ENCODE measurements at regions not wholly inside any gene's neighbourhood (a gene's known extent, or its start where the extent isn't known, plus 50 kb on each side); places are given as distances from the start of the nearest gene placed in this dataset.

DNA sequence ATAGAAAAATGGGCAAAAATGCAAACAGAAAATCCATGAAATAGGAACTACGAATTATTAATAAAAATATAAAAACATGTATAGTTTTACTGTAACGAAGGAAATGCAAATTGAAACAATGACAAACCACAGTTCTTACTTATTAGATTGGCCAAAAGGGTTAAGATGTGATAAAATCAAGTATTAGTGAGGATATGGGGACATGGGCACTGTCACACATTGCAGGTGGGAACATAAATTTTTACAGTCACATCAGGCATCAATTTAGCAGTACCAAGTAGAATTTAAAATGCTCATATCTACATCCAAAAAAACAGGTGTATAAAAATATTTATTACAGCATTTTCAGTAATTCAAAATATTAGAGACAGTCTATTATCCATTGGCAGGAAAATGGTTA, 353.2 kb upstream of the API5 start (continued):
- no peak for TF ChIP-seq SAFB2 (CRISPR knock-in tag; IDR thresholded peaks at IDR 0.05; ENCODE audit: borderline replicate concordance, low read depth)
- TF ChIP-seq FOXM1 (CRISPR knock-in tag; IDR thresholded peaks at IDR 0.05): no peak
- TF ChIP-seq HNRNPK (IDR thresholded peaks at IDR 0.05; ENCODE audit: low read depth, low read length, poor library complexity, severe bottlenecking): no peak
- TF ChIP-seq CHD2 (IDR thresholded peaks at IDR 0.05; ENCODE audit: low read depth, low read length): no peak
- no peak for TF ChIP-seq ZNF747 (CRISPR knock-in tag; IDR thresholded peaks at IDR 0.05; ENCODE audit: borderline replicate concordance)
- TF ChIP-seq RCOR2 (CRISPR knock-in tag; IDR thresholded peaks at IDR 0.05): no peak
- TF ChIP-seq MAF1 (CRISPR knock-in tag; IDR thresholded peaks at IDR 0.05; ENCODE audit: borderline replicate concordance): no peak
- TF ChIP-seq U2AF1 (optimal IDR thresholded peaks at IDR 0.05; ENCODE audit: low read depth, low read length): no peak
- TF ChIP-seq CCAR2 (optimal IDR thresholded peaks at IDR 0.05; ENCODE audit: low read depth, low read length): no peak
- no peak for TF ChIP-seq ZNF749 (CRISPR knock-in tag; IDR thresholded peaks at IDR 0.05; ENCODE audit: borderline replicate concordance)
- TF ChIP-seq ZBTB21 (CRISPR knock-in tag; IDR thresholded peaks at IDR 0.05): no peak
- TF ChIP-seq ZFP36 (IDR thresholded peaks at IDR 0.05; ENCODE audit: borderline replicate concordance, low read depth, low read length, partially characterized antibody): no peak

DNA sequence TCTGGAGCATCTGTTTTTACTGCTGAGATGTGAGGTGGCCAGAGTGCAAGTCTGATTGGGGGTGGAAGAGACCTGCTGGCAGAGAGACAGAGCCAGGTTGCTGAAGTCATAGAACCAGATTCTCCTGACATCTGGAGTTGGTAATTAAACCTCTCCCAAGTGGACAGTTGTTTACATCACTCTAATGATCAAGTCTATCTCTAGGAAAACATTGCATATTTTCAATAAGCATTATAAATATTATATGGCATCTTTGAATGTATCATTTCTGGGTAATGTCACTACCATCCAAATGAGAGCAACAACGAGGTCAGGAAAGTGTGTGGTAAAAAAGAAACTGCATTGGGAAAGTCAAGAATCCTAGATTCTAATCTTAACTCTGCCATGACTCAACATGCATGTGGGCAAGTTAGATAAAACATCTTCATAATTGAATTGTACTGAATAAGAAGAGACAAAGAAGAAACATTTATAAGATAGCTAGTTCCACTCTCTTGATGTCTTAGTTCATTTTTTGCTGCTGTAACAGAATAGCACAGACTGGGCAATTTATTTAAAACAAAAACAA, 351.2 kb upstream of the API5 start:
- Histone ChIP-seq H3K4me2 (ENCODE audit: low read depth, low read length) (no peak overlapping the region), H2AFZ (ENCODE audit: low read length) (no peak overlapping the region), H3K9me3 (ENCODE audit: low read length) (no peaks in the 10 kb centered on the region), H3K27ac (ENCODE audit: extremely low read length, insufficient read depth, low read length) (no peak overlapping the region), H3K4me3 (replicated peaks in 1 of 3; ENCODE audit: insufficient read depth in 1 of 3, low read depth in 2 of 3, low read length in 3 of 3) (no peak overlapping the region), H4K20me1 (ENCODE audit: insufficient read depth, low read length) (no peaks in the 10 kb centered on the region), H3K4me1 (ENCODE audit: insufficient read depth, low read length) (no peaks in the 10 kb centered on the region), H3K9ac (ENCODE audit: insufficient read depth, low read depth, low read length) (no peak overlapping the region), H3K27me3 (ENCODE audit: control insufficient read depth in 1 of 2, insufficient read depth in 2 of 2, low read length in 2 of 2) (no peaks in the 10 kb centered on the region), H3K36me3 (replicated peaks in 1 of 2; ENCODE audit: control insufficient read depth in 1 of 2, insufficient read depth in 2 of 2, low read length in 2 of 2) (no peaks in the 10 kb centered on the region), H3K79me2 (ENCODE audit: insufficient read depth, low read length) (no peaks in the 10 kb centered on the region)
- FAIRE-seq (no peak), ATAC-seq (no peak), DNase-seq (ENCODE audit: low spot score) (no peak)
- intact Hi-C loops (cut with micrococcal nuclease; ENCODE audit: unreplicated experiment): no loop called here
- in situ Hi-C loops (cut with HindIII; ENCODE audit: extremely low pct_ligation_motif_present, low pct_unique_long_range_greater_than_20kb): no loop called here
- CTCF ChIA-PET (ENCODE audit: low intra/inter-chr PET ratio, low total read pairs): no interaction called here
- 0% methylated on average over 1 of the region's 1 CpG for WGBS (ENCODE audit: low lambda C conversion rate)
- no TSS peak for BruUV-seq (replicated peaks)
- TF ChIP-seq ZFP36 (IDR thresholded peaks at IDR 0.05; ENCODE audit: borderline replicate concordance, low read depth, low read length, partially characterized antibody) (no peak), ZFAT (CRISPR knock-in tag; conservative IDR thresholded peaks at IDR 0.05) (no peak), PCBP2 (optimal IDR thresholded peaks at IDR 0.05; ENCODE audit: low read depth, low read length, poor library complexity, severe bottlenecking) (no peak), ZNF121 (CRISPR knock-in tag; IDR thresholded peaks at IDR 0.05) (no peak), PCBP1 (IDR thresholded peaks at IDR 0.05; ENCODE audit: borderline replicate concordance, low read depth, low read length) (no peak), ATRX (CRISPR knock-in tag; IDR thresholded peaks at IDR 0.05; ENCODE audit: borderline replicate concordance) (no peak), MTA1 (CRISPR knock-in tag; IDR thresholded peaks at IDR 0.05; ENCODE audit: borderline replicate concordance) (no peak)
- TF ChIP-seq, protein P1, sequence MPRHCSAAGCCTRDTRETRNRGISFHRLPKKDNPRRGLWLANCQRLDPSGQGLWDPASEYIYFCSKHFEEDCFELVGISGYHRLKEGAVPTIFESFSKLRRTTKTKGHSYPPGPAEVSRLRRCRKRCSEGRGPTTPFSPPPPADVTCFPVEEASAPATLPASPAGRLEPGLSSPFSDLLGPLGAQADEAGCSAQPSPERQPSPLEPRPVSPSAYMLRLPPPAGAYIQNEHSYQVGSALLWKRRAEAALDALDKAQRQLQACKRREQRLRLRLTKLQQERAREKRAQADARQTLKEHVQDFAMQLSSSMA (CRISPR knock-in tag; IDR thresholded peaks at IDR 0.05): no peak
- TF ChIP-seq, protein P2, sequence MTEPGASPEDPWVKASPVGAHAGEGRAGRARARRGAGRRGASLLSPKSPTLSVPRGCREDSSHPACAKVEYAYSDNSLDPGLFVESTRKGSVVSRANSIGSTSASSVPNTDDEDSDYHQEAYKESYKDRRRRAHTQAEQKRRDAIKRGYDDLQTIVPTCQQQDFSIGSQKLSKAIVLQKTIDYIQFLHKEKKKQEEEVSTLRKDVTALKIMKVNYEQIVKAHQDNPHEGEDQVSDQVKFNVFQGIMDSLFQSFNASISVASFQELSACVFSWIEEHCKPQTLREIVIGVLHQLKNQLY (CRISPR knock-in tag; IDR thresholded peaks at IDR 0.05): no peak
- TF ChIP-seq, protein P3, sequence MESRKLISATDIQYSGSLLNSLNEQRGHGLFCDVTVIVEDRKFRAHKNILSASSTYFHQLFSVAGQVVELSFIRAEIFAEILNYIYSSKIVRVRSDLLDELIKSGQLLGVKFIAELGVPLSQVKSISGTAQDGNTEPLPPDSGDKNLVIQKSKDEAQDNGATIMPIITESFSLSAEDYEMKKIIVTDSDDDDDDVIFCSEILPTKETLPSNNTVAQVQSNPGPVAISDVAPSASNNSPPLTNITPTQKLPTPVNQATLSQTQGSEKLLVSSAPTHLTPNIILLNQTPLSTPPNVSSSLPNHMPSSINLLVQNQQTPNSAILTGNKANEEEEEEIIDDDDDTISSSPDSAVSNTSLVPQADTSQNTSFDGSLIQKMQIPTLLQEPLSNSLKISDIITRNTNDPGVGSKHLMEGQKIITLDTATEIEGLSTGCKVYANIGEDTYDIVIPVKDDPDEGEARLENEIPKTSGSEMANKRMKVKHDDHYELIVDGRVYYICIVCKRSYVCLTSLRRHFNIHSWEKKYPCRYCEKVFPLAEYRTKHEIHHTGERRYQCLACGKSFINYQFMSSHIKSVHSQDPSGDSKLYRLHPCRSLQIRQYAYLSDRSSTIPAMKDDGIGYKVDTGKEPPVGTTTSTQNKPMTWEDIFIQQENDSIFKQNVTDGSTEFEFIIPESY (CRISPR knock-in tag; IDR thresholded peaks at IDR 0.05): no peak
- TF ChIP-seq, protein P4, sequence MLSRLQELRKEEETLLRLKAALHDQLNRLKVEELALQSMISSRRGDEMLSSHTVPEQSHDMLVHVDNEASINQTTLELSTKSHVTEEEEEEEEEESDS (CRISPR knock-in tag; IDR thresholded peaks at IDR 0.05; ENCODE audit: borderline replicate concordance): no peak
- POLR2A ChIA-PET: no interaction called here
